Colonic mucosa (tissue), 4 donors: ENCODE measurements at regions not wholly inside any gene's neighbourhood (a gene's known extent, or its start where the extent isn't known, plus 50 kb on each side); places are given as distances from the start of the nearest gene placed in this dataset.

Experiments used
- DNase-seq: peaks from one replicate; pipeline ENCODE4 v3.0.0-alpha.2; 2020
- H3K27ac ChIP-seq: fragments of 200-600 bp; one replicate; pipeline ENCODE4 v1.8.0; 2021
- H3K27me3 ChIP-seq: fragments of 200-600 bp; one replicate; pipeline ENCODE4 v1.8.0; 2021
- H3K36me3 ChIP-seq: fragments of 200-600 bp; one replicate; pipeline ENCODE4 v1.8.0; 2021
- H3K4me1 ChIP-seq: fragments of 200-600 bp; one replicate; pipeline ENCODE4 v1.8.0; 2021; ENCODE audit warnings: mild to moderate bottlenecking
- H3K4me3 ChIP-seq: fragments of 200-600 bp; one replicate; pipeline ENCODE4 v1.8.0; 2021
- H3K9ac ChIP-seq, 2 donors: one replicate each; pipeline ENCODE4 v1.7.0; 2013; ENCODE audit warnings: control low read depth in 2 of 2, low read depth in 2 of 2, low read length in 2 of 2
- H3K9me3 ChIP-seq: fragments of 200-600 bp; one replicate; pipeline ENCODE4 v1.8.0; 2021
- CTCF ChIP-seq: fragments of 200-600 bp; IDR thresholded peaks from one replicate; pipeline ENCODE4 v1.8.0; 2022; ENCODE audit warnings: antibody characterized with exemption, mild to moderate bottlenecking
- intact Hi-C: fragments of 100-400 bp; cut with DNase I; formaldehyde crosslinking; loops from one replicate; pipeline ENCODE4 v1.14.1; 2022
- donor health status: healthy.
- donor health status: DM: no; HTN: no; CAD: no.
- donor health status: DM: no; HTN: no; CAD: no.

- TF ChIP-seq CTCF = no peak
- H3K27ac ChIP-seq = no peak overlapping the region
- DNase-seq = no peak
Observed at GRCh38 chr4:58740897-58741296, 1630.7 kb upstream of the IGFBP7 start.

GRCh38 chr4:58739275-58739674 is 1629.1 kb upstream of the IGFBP7 start:
- Histone ChIP-seq H3K36me3 (no peaks in the 10 kb centered on the region), H3K27me3 (no peaks in the 10 kb centered on the region), H3K9ac (no peak overlapping the region), H3K4me3 (no peak overlapping the region), H3K27ac (no peak overlapping the region), H3K9me3 (no peaks in the 10 kb centered on the region), H3K4me1 (no peaks in the 10 kb centered on the region)
- TF ChIP-seq CTCF = no peak
- DNase-seq = no peak
- intact Hi-C loops = no loop called here

More at GRCh38 chr4:58740897-58741296, 1630.7 kb upstream of the IGFBP7 start:
- H3K36me3 ChIP-seq = no peaks in the 10 kb centered on the region
- intact Hi-C loops = no loop called here
- H3K9ac ChIP-seq = no peak overlapping the region
- no peaks in the 10 kb centered on the region for H3K9me3 ChIP-seq
- H3K4me1 ChIP-seq = no peaks in the 10 kb centered on the region
- no peaks in the 10 kb centered on the region for H3K27me3 ChIP-seq
- no peak overlapping the region for H3K4me3 ChIP-seq

GRCh38 chr4:58738375-58738774 is 1628.2 kb upstream of the IGFBP7 start:
- H3K4me1 ChIP-seq = no peaks in the 10 kb centered on the region
- no peak overlapping the region for H3K4me3 ChIP-seq
- no peaks in the 10 kb centered on the region for H3K27me3 ChIP-seq
- no peaks in the 10 kb centered on the region for H3K9me3 ChIP-seq
- H3K36me3 ChIP-seq = no peaks in the 10 kb centered on the region
- no peak for DNase-seq
- no peak for TF ChIP-seq CTCF
- no peak overlapping the region for H3K27ac ChIP-seq
- no peak overlapping the region for H3K9ac ChIP-seq
- intact Hi-C loops = no loop called here

GRCh38 chr4:58734030-58734674 is 1624.0 kb upstream of the IGFBP7 start:
- Histone ChIP-seq H3K4me3 (no peak overlapping the region), H3K36me3 (no peaks in the 10 kb centered on the region), H3K9ac (no peak overlapping the region), H3K9me3 (no peaks in the 10 kb centered on the region), H3K27me3 (no peaks in the 10 kb centered on the region), H3K27ac (no peak overlapping the region), H3K4me1 (no peaks in the 10 kb centered on the region)
- no peak for TF ChIP-seq CTCF
- no peak for DNase-seq
- intact Hi-C loops = no loop called here

GRCh38 chr4:58732973-58733372 is 1622.8 kb upstream of the IGFBP7 start:
- no peak overlapping the region for H3K4me3 ChIP-seq

More at GRCh38 chr4:58732973-58733372, 1622.8 kb upstream of the IGFBP7 start:
- Histone ChIP-seq H3K9ac (no peak overlapping the region), H3K4me1 (no peaks in the 10 kb centered on the region), H3K27me3 (no peaks in the 10 kb centered on the region), H3K27ac (no peak overlapping the region), H3K9me3 (no peaks in the 10 kb centered on the region), H3K36me3 (no peaks in the 10 kb centered on the region)
- DNase-seq = no peak
- intact Hi-C loops = no loop called here
- peak; percentile 17 for TF ChIP-seq CTCF
